Astrocyte of the spinal cord (primary cell): ENCODE measurements at regions not wholly inside any gene's neighbourhood (a gene's known extent, or its start where the extent isn't known, plus 50 kb on each side); places are given as distances from the start of the nearest gene placed in this dataset.

ENCODE experiments used
- DNase-seq: peaks from one replicate; pipeline ENCODE4 v3.0.0; 2011; ENCODE audit warnings: low read depth, low spot score
- H3K4me3 ChIP-seq: 2 replicates; pipeline ENCODE4 v1.5.1; 2011; ENCODE audit warnings: low read depth, mild to moderate bottlenecking, low read length, moderate library complexity
- in situ Hi-C: cut with HindIII; loops from 2 replicates; pipeline ENCODE4 v1.10.0; 2017; ENCODE audit warnings: low sequenced_read_pairs
- TF ChIP-seq, protein P1 (sequence below): IDR thresholded peaks from 2 replicates; pipeline ENCODE4 v1.5.1; 2012; ENCODE audit warnings: low read depth, mild to moderate bottlenecking, low read length, inconsistent platforms

DNA sequence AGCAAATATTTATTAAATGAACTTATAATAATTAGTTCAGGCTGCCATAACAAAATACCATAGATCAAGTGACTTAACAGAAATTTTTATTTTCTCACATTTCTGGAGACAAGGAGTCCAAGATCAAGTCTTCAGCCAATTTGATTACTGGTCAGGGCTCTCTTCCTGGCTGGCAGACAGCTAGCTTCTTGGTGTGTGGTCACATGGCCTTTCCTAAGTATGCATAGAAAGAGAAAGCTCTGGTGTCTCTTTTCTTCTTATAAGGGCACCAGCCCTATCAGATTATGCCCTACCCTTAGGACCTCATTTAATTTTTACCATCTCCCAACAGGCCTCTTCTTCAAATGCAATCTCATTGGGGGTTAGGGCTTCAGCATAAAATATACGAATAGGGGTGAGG, 438.5 kb upstream of the INTU start:
- H3K4me3 ChIP-seq, result no peak overlapping the region
- TF ChIP-seq, protein P1, sequence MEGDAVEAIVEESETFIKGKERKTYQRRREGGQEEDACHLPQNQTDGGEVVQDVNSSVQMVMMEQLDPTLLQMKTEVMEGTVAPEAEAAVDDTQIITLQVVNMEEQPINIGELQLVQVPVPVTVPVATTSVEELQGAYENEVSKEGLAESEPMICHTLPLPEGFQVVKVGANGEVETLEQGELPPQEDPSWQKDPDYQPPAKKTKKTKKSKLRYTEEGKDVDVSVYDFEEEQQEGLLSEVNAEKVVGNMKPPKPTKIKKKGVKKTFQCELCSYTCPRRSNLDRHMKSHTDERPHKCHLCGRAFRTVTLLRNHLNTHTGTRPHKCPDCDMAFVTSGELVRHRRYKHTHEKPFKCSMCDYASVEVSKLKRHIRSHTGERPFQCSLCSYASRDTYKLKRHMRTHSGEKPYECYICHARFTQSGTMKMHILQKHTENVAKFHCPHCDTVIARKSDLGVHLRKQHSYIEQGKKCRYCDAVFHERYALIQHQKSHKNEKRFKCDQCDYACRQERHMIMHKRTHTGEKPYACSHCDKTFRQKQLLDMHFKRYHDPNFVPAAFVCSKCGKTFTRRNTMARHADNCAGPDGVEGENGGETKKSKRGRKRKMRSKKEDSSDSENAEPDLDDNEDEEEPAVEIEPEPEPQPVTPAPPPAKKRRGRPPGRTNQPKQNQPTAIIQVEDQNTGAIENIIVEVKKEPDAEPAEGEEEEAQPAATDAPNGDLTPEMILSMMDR, result no peak
- no peak for DNase-seq
- in situ Hi-C loops, result no loop called here

DNA sequence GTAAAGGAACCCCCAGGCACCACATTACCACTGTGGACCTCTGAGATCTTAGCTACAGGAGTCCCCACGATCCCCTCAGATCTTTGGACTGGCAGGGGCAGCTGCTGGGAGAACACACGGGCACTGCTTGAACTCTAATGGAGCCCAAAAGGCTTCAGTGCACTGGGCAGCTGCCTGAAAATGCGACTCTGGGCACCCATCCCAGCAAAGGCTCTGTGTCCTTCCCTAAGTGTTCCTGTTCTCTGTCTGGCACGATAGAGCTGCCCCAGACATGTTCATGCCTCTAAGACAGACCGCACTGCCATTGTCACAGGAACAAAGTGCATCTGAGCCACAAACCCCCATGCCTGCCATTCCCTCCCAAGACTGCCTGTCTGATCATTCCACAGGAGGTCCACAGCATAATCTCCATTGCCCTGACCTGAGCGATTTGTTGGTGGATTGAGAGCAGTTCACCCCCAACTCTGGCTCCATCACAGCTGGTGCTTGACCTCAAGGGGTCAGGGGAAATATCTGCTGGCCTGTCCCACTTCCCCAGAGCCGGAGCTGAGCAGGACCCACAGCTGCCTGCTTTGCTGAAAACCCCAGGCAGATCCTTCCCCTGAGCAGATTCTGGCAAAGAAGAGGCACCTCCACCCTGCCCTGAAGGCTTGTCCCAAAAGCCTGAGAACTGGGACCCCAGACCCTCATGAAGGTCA, 436.0 kb upstream of the INTU start:
- H3K4me3 ChIP-seq, result no peak overlapping the region
- in situ Hi-C loops, result no loop called here
- DNase-seq, result no peak
- TF ChIP-seq, protein P1, result no peak

DNA sequence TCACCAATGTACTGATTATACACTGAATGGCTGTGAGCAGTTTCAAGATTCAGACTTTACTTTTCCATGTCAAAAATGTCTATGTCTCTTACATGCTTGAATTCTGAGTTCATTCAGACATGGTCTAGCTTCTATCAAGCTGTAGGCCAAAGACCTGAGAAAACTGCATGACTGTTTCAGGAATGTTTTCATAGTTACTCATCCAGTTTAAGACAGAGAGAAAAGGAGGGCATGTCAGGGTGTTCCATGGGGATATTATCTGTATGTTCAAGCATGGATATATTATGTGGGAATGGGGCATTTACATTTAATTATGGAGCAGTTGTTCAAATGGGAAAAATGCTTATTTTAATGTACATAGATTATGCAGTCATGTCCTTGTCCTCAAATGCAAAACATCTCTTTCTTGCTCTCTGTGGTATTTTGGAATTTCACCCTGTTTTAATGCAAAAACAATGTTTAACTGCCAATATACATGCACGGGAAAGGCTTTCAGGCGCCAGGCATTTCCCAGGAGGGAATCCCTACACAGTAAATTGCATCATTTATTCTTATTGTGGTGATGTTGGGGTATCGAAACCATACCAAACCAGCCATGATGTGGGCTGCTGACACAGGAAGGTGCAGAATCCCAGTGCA, 429.1 kb upstream of the INTU start:
- DNase-seq, result peak; percentile 83
- no peak overlapping the region for H3K4me3 ChIP-seq
- in situ Hi-C loops, result no loop called here
- TF ChIP-seq, protein P1, result no peak

DNA sequence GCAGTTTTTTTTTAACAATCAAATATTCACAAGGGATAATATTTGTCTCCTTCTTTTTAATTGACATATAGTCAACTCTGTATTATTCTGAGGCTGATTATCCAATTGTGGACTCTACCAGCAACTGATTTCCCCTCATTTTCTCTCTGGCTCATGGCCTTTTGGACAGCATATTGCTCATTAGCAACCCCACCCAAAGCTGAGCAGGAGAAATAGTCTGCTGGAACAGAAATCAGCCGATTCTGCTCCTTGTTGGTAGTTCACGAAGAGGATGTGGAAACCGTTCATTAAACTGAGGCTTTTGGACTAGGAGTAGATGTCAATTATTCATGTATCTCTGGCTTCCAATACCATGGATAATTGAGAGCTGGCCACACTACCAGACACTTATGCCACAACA, 428.4 kb upstream of the INTU start:
- DNase-seq, result no peak
- TF ChIP-seq, protein P1, result no peak
- in situ Hi-C loops, result no loop called here
- no peak overlapping the region for H3K4me3 ChIP-seq

DNA sequence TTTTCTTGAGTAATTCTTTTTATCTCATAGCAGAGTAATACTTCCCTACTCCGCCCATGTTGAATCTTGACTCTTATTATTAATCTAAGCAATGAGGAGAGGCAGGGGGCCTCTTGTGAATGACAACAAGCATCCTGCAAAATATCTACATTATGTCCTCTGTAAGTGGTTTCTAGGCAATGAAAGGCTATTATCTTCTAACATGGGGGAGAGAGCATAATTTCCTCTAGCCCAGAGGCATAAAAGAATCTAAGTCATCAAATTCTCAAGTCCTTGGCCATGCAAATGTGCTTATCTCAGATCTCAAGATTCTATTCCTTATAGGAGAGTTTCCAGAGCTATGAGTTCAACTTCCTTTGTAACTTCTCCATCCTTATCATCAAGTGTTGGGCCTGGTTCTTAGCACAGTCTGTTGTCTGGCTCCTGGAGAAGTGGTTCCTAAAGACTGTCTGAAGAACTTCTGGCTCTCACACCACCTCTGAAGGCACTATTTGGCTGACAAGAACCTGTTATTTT, 423.1 kb upstream of the INTU start:
- no peak overlapping the region for H3K4me3 ChIP-seq
- in situ Hi-C loops, result no loop called here
- TF ChIP-seq, protein P1, result no peak
- no peak for DNase-seq

DNA sequence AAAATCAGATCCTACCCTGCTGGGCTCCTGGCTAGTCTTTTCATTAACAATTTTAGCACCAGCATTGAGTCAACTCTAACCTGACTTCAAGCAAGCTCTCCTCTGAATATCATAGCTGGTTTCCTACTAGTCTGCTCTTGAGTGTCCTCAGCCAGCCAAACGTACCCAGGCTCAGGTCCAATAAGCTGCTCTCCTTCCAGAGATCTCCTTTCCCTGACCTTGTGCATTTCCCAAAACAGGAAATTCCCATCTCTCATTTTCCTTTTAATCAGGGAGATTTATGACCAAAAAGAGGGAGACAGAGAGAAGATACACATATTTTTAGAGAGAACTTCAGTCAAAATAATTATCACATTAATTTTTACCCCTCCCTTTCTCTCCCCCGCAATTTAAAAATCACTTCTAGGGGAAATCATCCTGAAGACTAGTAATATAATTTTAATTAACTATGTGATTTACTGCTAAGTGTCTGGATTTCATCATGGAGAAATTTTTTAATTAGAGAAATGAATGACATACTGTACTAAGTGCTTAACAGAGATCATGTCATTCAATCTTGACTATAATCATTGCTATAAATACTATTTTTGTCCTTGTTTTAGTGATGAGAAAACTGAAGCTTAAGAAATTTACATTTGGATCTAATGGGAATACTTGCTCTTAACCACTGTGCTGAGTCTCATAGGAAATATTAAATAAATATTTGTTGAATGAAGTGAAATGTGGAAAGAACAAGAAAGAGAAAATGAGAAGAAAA, 421.7 kb upstream of the INTU start:
- H3K4me3 ChIP-seq, result no peak overlapping the region
- in situ Hi-C loops, result no loop called here
- DNase-seq, result no peak
- TF ChIP-seq, protein P1, result no peak
